CD8-positive, alpha-beta memory T cell (primary cell): ENCODE measurements at regions not wholly inside any gene's neighbourhood (a gene's known extent, or its start where the extent isn't known, plus 50 kb on each side); places are given as distances from the start of the nearest gene placed in this dataset.

Experiments
- CTCF ChIA-PET: fragments of 350-600 bp; sonication (Branson Sonifier 250); formaldehyde crosslinking; loops from one replicate; lab custom pipeline; 2021; ENCODE audit warnings: antibody characterized with exemption; lab: Charles Lee
- POLR2A ChIA-PET: fragments of 350-600 bp; sonication (Branson Sonifier 250); formaldehyde crosslinking; loops from one replicate; lab custom pipeline; 2021; ENCODE audit warnings: antibody characterized with exemption; lab: Charles Lee
- DNase-seq, 5 donors: peaks; one replicate each; pipeline versions ENCODE4 v3.0.0 to v3.0.0-alpha.2; 2020 to 2022; ENCODE audit warnings: mixed read lengths in 1 of 5
- H3K27ac ChIP-seq: one replicate; pipeline ENCODE4 v1.7.0; 2013; ENCODE audit warnings: low read depth, mild to moderate bottlenecking, low read length, moderate library complexity
- H3K27me3 ChIP-seq: 2 replicates; pipeline ENCODE4 v1.7.0; 2013; ENCODE audit warnings: low read length, mild to moderate bottlenecking; ENCODE audit not compliant: insufficient read depth, poor library complexity, severe bottlenecking
- H3K36me3 ChIP-seq: 2 replicates; pipeline ENCODE4 v1.7.0; 2013; ENCODE audit warnings: mild to moderate bottlenecking, low read length, moderate library complexity; ENCODE audit not compliant: insufficient read depth
- H3K4me1 ChIP-seq: 2 replicates; pipeline ENCODE4 v1.7.0; 2013; ENCODE audit warnings: mild to moderate bottlenecking, low read length, moderate library complexity; ENCODE audit not compliant: insufficient read depth
- H3K4me3 ChIP-seq: 2 replicates; pipeline ENCODE4 v1.7.0; 2013; ENCODE audit warnings: mild to moderate bottlenecking, low read length
- H3K9me3 ChIP-seq: 2 replicates; pipeline ENCODE4 v1.7.0; 2013; ENCODE audit warnings: mild to moderate bottlenecking, low read length
- H3K27ac Mint-ChIP-seq, 8 donors: one replicate each; pipeline ENCODE4 v1.8.0; 2020 to 2021; ENCODE audit warnings: mixed read lengths in 8 of 8, mild to moderate bottlenecking in 6 of 8, inconsistent platforms in 3 of 8, moderate library complexity in 3 of 8
- H3K27me3 Mint-ChIP-seq, 2 donors: one replicate each; pipeline ENCODE4 v1.8.0; 2020 to 2021; ENCODE audit warnings: mixed read lengths in 2 of 2, mild to moderate bottlenecking in 1 of 2, moderate library complexity in 1 of 2
- H3K36me3 Mint-ChIP-seq, 3 donors: one replicate each; pipeline ENCODE4 v1.8.0; 2020 to 2021; ENCODE audit warnings: mixed read lengths in 3 of 3, inconsistent platforms in 1 of 3, mild to moderate bottlenecking in 1 of 3
- H3K4me1 Mint-ChIP-seq, 3 donors: one replicate each; pipeline ENCODE4 v1.8.0; 2020 to 2021; ENCODE audit warnings: mixed read lengths in 3 of 3, inconsistent platforms in 1 of 3, mild to moderate bottlenecking in 1 of 3
- H3K4me3 Mint-ChIP-seq, 7 donors: one replicate each; pipeline ENCODE4 v1.8.0; 2020 to 2021; ENCODE audit warnings: mixed read lengths in 7 of 7, mild to moderate bottlenecking in 6 of 7, moderate library complexity in 4 of 7, inconsistent platforms in 2 of 7
- H3K9me3 Mint-ChIP-seq, 5 donors: one replicate each; pipeline ENCODE4 v1.8.0; 2020 to 2022; ENCODE audit warnings: mixed read lengths in 5 of 5, mild to moderate bottlenecking in 3 of 5, moderate library complexity in 2 of 5, inconsistent platforms in 1 of 5

DNA sequence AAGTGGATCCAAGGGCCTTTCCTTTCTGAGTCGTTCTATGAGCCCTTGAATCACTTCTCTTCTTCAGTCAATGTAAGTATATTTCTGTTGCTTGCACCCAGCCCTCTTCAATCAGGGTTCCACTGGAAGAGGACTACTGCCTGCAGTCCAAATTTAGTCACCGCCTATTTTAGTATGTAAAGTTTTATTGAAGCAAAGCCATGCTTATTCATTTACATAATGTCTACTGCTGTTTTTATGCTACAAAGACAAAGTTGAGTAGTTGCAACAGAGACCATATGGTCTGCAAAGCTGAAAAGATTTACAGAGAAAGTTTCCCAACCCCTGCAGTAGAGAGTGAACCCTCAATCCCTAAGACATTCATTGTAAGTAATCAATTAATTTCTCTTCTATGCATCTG, 332.5 kb upstream of the TNP1 start:
- no peaks in the 10 kb centered on the region for H3K4me1 ChIP-seq
- no peaks in the 10 kb centered on the region for H3K4me1 Mint-ChIP-seq
- POLR2A ChIA-PET = no interaction called here

DNA sequence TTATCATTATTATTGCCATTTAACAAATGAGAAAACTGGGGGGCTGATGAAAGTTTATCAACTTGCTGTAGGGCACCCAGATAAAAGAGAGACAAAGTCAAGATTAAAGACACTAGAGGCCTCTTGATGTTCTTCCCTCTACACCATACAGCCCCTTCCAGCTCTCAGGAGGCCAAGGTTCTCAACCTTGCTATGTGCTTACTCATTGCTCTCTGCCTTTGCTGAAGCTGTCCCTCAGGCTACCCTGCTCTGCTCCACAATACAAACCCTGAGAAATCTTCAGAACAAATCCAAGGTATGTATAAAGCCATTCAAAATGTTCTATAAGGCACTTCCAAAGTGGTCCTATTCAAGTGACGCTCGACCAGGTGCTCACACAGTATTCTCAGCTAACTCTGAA, 329.9 kb upstream of the TNP1 start:
- no peak overlapping the region for H3K4me3 ChIP-seq
- H3K9me3 ChIP-seq = no peaks in the 10 kb centered on the region
- no peaks in the 10 kb centered on the region for H3K27me3 Mint-ChIP-seq
- no peak overlapping the region for H3K27ac Mint-ChIP-seq
- H3K9me3 Mint-ChIP-seq = no peaks in the 10 kb centered on the region
- ChIA-PET POLR2A (no interaction called here), CTCF (no interaction called here)
- no peaks in the 10 kb centered on the region for H3K36me3 ChIP-seq
- no peaks in the 10 kb centered on the region for H3K4me1 ChIP-seq
- H3K27me3 ChIP-seq = no peaks in the 10 kb centered on the region
- DNase-seq = no peak
- H3K36me3 Mint-ChIP-seq = no peaks in the 10 kb centered on the region
- H3K27ac ChIP-seq = no peak overlapping the region
- no peak overlapping the region for H3K4me3 Mint-ChIP-seq
- H3K4me1 Mint-ChIP-seq = no peaks in the 10 kb centered on the region

More for the DNA sequence above, 332.5 kb upstream of the TNP1 start:
- Mint-ChIP-seq H3K36me3 (no peaks in the 10 kb centered on the region), H3K27ac (peak overlapping the region in 1 of 8 donors; percentile 48), H3K9me3 (peaks cover 0 to 5% (median 0%) of the 10 kb centered on the region in 5 donors), H3K27me3 (peaks cover 0 to 2% of the 10 kb centered on the region in 2 donors), H3K4me3 (no peak overlapping the region)
- H3K27ac ChIP-seq = no peak overlapping the region
- no peaks in the 10 kb centered on the region for H3K36me3 ChIP-seq
- no peaks in the 10 kb centered on the region for H3K27me3 ChIP-seq
- CTCF ChIA-PET = no interaction called here
- H3K9me3 ChIP-seq = no peaks in the 10 kb centered on the region
- no peak overlapping the region for H3K4me3 ChIP-seq
- no peak for DNase-seq

DNA sequence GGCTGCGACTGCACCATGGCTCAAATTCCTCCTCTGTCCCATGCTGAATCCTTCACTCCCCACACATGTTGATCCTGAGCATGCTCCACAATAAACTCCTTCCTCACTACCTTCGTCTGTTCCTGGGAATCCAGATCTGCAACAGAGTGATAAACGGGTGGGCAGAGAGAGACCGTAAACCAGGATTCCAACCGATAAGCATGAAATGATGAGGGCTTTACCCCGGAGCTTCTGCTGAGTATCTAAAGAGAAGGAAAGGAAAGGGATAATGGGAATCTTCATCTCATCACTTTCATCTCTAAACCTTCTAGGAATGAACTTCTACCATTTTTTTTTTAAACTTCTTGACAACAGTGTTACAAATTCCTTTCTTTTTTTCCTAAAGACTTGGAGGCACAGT, 329.3 kb upstream of the TNP1 start:
- no peaks in the 10 kb centered on the region for H3K4me1 ChIP-seq
- H3K36me3 ChIP-seq = no peaks in the 10 kb centered on the region
- no peak for DNase-seq
- ChIA-PET POLR2A (no interaction called here), CTCF (no interaction called here)
- no peaks in the 10 kb centered on the region for H3K4me1 Mint-ChIP-seq
- no peak overlapping the region for H3K27ac ChIP-seq
- H3K27ac Mint-ChIP-seq = no peak overlapping the region
- H3K27me3 Mint-ChIP-seq = no peaks in the 10 kb centered on the region
- no peaks in the 10 kb centered on the region for H3K36me3 Mint-ChIP-seq
- no peak overlapping the region for H3K4me3 ChIP-seq
- H3K9me3 Mint-ChIP-seq = no peaks in the 10 kb centered on the region
- H3K4me3 Mint-ChIP-seq = no peak overlapping the region
- H3K9me3 ChIP-seq = no peaks in the 10 kb centered on the region
- H3K27me3 ChIP-seq = no peaks in the 10 kb centered on the region

DNA sequence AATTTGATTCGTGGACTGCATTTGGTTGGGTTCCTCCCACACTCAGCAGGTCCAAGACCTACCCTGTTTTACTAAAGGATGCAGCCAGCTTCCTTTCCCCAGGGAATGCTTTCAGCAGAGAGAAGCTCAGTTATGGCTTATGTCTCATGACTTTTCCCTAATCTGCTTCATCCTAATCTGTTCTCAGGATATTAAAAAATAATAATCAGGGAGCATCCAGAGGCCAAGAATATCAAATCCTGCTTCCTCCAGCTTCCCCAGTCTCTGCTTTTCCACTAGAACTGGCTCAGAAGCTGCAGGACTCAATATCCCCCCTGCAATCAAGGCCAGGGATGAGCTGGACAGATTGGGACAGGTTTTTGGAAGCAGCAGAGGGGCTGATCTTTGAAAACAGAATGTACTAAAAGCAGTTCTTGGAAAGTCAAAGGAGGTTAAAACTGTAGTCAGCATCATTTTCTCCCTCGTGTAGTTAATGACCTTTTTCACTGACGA, 326.9 kb upstream of the TNP1 start:
- no peak for DNase-seq
- Histone ChIP-seq H3K9me3 (no peaks in the 10 kb centered on the region), H3K4me3 (no peak overlapping the region), H3K27ac (no peak overlapping the region), H3K27me3 (no peaks in the 10 kb centered on the region), H3K4me1 (no peaks in the 10 kb centered on the region), H3K36me3 (no peaks in the 10 kb centered on the region)
- Mint-ChIP-seq H3K36me3 (no peaks in the 10 kb centered on the region), H3K4me3 (no peak overlapping the region), H3K27ac (no peak overlapping the region), H3K4me1 (no peaks in the 10 kb centered on the region), H3K9me3 (no peaks in the 10 kb centered on the region), H3K27me3 (no peaks in the 10 kb centered on the region)
- ChIA-PET POLR2A (no interaction called here), CTCF (no interaction called here)

DNA sequence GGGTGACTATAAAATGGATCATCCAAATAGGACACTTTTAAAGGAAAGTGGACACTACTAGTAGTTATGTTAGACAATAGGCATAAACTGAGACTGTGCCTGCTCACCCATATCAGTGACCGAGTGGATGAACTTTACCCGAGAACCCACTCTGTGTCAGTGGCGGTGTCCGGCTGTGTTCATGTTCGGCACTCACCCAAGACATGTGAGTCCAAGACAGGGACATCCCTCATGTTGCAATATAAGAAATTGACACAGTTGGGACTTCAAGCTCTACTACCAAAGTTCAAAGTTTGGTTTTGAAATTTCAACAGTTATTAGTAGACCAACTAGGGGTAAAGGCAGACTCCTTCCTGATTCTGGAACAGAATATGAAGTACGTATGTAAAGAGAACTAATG, 326.3 kb upstream of the TNP1 start:
- no peak overlapping the region for H3K4me3 Mint-ChIP-seq
- no peaks in the 10 kb centered on the region for H3K27me3 Mint-ChIP-seq
- no peaks in the 10 kb centered on the region for H3K36me3 ChIP-seq
- DNase-seq = no peak
- no peaks in the 10 kb centered on the region for H3K36me3 Mint-ChIP-seq
- H3K27me3 ChIP-seq = no peaks in the 10 kb centered on the region
- no peaks in the 10 kb centered on the region for H3K9me3 Mint-ChIP-seq
- no peak overlapping the region for H3K27ac ChIP-seq
- H3K4me3 ChIP-seq = no peak overlapping the region
- CTCF ChIA-PET = no interaction called here
- no peak overlapping the region for H3K27ac Mint-ChIP-seq
- POLR2A ChIA-PET = no interaction called here
- no peaks in the 10 kb centered on the region for H3K4me1 Mint-ChIP-seq
- H3K4me1 ChIP-seq = no peaks in the 10 kb centered on the region
- H3K9me3 ChIP-seq = no peaks in the 10 kb centered on the region

DNA sequence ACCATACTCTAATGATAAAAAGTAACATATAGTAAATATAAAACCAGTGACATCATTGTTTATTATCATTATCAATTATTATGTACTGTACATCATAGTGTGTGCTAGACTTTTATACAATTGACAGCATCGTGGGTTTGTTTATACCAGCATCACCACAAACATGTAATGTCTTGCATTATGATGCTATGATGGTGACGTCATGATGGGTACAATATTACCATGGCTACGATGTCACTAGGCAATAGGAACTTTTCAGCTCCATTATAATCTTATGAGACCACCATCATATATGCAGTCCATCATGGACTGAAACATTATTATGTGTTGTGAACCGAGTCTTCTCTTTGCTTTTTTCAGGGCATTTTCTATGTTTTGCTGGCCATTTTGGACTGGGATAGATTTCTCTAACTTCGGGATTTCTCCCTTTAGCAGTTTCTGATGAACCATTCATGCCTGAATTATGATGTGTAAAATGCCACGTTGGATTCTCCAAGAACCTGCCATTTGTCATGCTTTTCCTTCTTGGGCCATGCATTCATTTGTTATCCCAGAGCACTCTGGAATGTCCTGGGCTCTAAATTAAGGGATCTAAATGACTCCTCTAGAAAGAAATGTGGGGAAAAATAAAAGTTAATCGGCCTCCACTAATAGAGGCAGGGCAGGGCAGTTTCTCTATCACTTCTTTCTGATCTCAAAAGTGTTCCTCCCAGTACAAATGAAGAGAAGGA, 325.6 kb upstream of the TNP1 start:
- Histone ChIP-seq H3K4me1 (no peaks in the 10 kb centered on the region), H3K36me3 (no peaks in the 10 kb centered on the region), H3K4me3 (no peak overlapping the region), H3K9me3 (no peaks in the 10 kb centered on the region), H3K27me3 (no peaks in the 10 kb centered on the region), H3K27ac (no peak overlapping the region)
- Mint-ChIP-seq H3K9me3 (no peaks in the 10 kb centered on the region), H3K36me3 (no peaks in the 10 kb centered on the region), H3K4me1 (no peaks in the 10 kb centered on the region), H3K27ac (no peak overlapping the region), H3K4me3 (no peak overlapping the region), H3K27me3 (no peaks in the 10 kb centered on the region)
- ChIA-PET POLR2A (no interaction called here), CTCF (no interaction called here)
- DNase-seq = no peak

DNA sequence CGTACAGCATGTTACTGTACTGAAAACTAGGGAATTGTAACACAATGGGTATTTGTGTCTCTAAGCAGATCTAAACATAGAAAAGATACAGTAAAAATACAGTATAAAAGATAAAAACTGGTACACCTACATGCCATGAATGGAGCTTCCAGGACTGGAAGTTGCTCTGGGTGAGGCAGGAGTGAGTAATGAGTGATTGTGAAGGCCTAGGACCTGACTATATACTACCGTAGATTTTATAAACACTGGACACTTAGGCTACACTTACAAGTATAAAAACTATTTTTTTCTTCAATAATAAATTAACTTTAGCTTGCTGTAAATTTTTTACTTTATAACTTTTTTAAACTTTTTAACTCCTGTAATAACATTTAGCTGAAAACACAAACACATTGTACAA, 324.4 kb upstream of the TNP1 start:
- POLR2A ChIA-PET = interaction anchor here (0.7 kb wide), 1 partner anchor 34 kb away, joined by 9 read pairs; no protein-coding TSS in a partner anchor
- CTCF ChIA-PET = no interaction called here
- no peaks in the 10 kb centered on the region for H3K9me3 ChIP-seq
- no peaks in the 10 kb centered on the region for H3K4me1 Mint-ChIP-seq
- no peak for DNase-seq
- H3K4me3 ChIP-seq = no peak overlapping the region
- no peaks in the 10 kb centered on the region for H3K27me3 ChIP-seq
- H3K4me3 Mint-ChIP-seq = no peak overlapping the region
- peaks cover 0 to 2% (median 0%) of the 10 kb centered on the region in 5 donors for H3K9me3 Mint-ChIP-seq
- H3K36me3 ChIP-seq = no peaks in the 10 kb centered on the region
- H3K27ac ChIP-seq = no peak overlapping the region
- H3K36me3 Mint-ChIP-seq = no peaks in the 10 kb centered on the region
- no peak overlapping the region for H3K27ac Mint-ChIP-seq
- no peaks in the 10 kb centered on the region for H3K4me1 ChIP-seq
- H3K27me3 Mint-ChIP-seq = no peaks in the 10 kb centered on the region

DNA sequence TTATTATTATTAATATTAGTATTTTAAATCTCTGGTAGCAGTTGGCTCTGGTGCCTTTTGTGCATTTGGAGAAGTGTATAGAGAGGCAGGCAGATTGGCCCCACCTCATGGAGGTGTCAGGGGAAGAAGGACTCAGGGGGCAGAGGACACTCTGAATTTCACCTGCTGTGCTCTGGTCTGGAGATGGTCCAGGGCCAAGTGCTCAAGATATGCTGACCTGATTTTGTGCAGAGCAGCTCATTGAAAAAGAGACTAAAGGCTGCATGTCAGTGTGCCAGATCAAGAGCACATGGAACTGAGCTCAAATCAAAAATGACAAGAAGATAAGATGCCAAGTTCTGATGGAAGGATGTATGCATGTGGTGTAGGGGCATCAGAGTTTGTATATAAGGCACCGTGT, 323.6 kb upstream of the TNP1 start:
- Mint-ChIP-seq H3K27ac (no peak overlapping the region), H3K9me3 (peaks cover 0 to 2% (median 0%) of the 10 kb centered on the region in 5 donors), H3K4me3 (no peak overlapping the region), H3K4me1 (no peaks in the 10 kb centered on the region), H3K27me3 (no peaks in the 10 kb centered on the region), H3K36me3 (no peaks in the 10 kb centered on the region)
- no peaks in the 10 kb centered on the region for H3K36me3 ChIP-seq
- ChIA-PET CTCF (no interaction called here), POLR2A (no interaction called here)
- no peak overlapping the region for H3K4me3 ChIP-seq
- no peaks in the 10 kb centered on the region for H3K27me3 ChIP-seq
- no peak overlapping the region for H3K27ac ChIP-seq
- H3K4me1 ChIP-seq = no peaks in the 10 kb centered on the region
- no peaks in the 10 kb centered on the region for H3K9me3 ChIP-seq
- no peak for DNase-seq
